SH-SY5Y (cell line): ENCODE measurements at regions not wholly inside any gene's neighbourhood (a gene's known extent, or its start where the extent isn't known, plus 50 kb on each side); places are given as distances from the start of the nearest gene placed in this dataset.

Experiments
- GATA2 ChIP-seq: IDR thresholded peaks from 2 replicates; pipeline ENCODE4 v1.6.1; 2011; ENCODE audit warnings: mild to moderate bottlenecking, low read depth, low read length
- GATA3 ChIP-seq: IDR thresholded peaks from 2 replicates; pipeline ENCODE4 v1.6.1; 2011; ENCODE audit warnings: low read depth, mild to moderate bottlenecking, low read length, moderate library complexity

DNA sequence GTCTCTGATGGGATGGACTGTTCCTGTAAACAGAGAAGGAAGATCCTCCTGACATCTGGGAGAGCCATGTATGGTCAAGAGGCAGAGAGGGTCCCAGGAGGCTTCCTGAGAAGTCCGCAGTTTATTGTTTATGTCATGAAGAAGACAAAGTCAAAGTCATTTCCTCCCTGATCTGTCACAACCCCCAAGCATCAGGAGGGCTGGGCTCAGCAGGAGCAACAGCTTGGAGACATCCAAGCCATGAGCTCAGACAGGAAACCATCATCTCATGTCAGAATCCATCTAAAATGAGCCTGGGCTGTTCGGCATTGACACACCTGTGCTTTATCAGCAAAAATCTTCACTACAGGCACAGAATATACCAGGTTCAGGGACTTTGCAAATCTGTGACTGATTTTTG, 325.0 kb upstream of the MSX2 start:
- no peak for TF ChIP-seq GATA3
- no peak for TF ChIP-seq GATA2
